ENCODE measurements at regions not wholly inside any gene's neighbourhood (a gene's known extent, or its start where the extent isn't known, plus 50 kb on each side); places are given as distances from the start of the nearest gene placed in this dataset.

- Mint-ChIP-seq H3K4me1 (no peaks in the 10 kb centered on the region), H3K36me3 (ENCODE audit: low read depth) (no peaks in the 10 kb centered on the region), H3K4me3 (no peak overlapping the region), H3K27me3 (no peaks in the 10 kb centered on the region), H3K27ac (no peak overlapping the region), H3K9me3 (peaks cover 2% of the 10 kb centered on the region)
- ATAC-seq (ENCODE audit: low read depth) (no peak), DNase-seq (no peak)
- POLR2A ChIA-PET: no interaction called here
- CTCF ChIA-PET: no interaction called here
- intact Hi-C loops (cut with micrococcal nuclease): no loop called here
- TF ChIP-seq CTCF (IDR thresholded peaks at IDR 0.05): no peak
Observed at GRCh38 chr5:104372376-104372775, 809.8 kb upstream of the NUDT12 start.

- no peak for DNase-seq
- ChIA-PET CTCF (no interaction called here), POLR2A (no interaction called here)
- Mint-ChIP-seq H3K36me3 (ENCODE audit: low read depth) (no peaks in the 10 kb centered on the region), H3K4me1 (no peaks in the 10 kb centered on the region), H3K4me3 (no peak overlapping the region), H3K9me3 (peaks cover 2% of the 10 kb centered on the region), H3K27ac (no peak overlapping the region), H3K27me3 (no peaks in the 10 kb centered on the region)
- no peak for ATAC-seq (ENCODE audit: low read depth)
- no peak for TF ChIP-seq CTCF (IDR thresholded peaks at IDR 0.05)
- intact Hi-C loops (cut with micrococcal nuclease): no loop called here
Observed at GRCh38 chr5:104370523-104370922, 807.9 kb upstream of the NUDT12 start.

- Mint-ChIP-seq H3K9me3 (no peaks in the 10 kb centered on the region), H3K27me3 (no peaks in the 10 kb centered on the region), H3K4me3 (no peak overlapping the region), H3K27ac (no peak overlapping the region), H3K36me3 (ENCODE audit: low read depth) (no peaks in the 10 kb centered on the region), H3K4me1 (no peaks in the 10 kb centered on the region)
- ChIA-PET CTCF (no interaction called here), POLR2A (no interaction called here)
- intact Hi-C loops (cut with micrococcal nuclease): no loop called here
- no peak for ATAC-seq (ENCODE audit: low read depth)
- no peak for TF ChIP-seq CTCF (IDR thresholded peaks at IDR 0.05)
- DNase-seq: no peak
Observed at GRCh38 chr5:104367978-104368377, 805.4 kb upstream of the NUDT12 start.

GRCh38 chr5:104363567-104363966 lies 801.0 kb upstream of the NUDT12 start:
- POLR2A ChIA-PET: no interaction called here
- Mint-ChIP-seq H3K36me3 (ENCODE audit: low read depth) (no peaks in the 10 kb centered on the region), H3K9me3 (no peaks in the 10 kb centered on the region), H3K27ac (no peak overlapping the region), H3K27me3 (no peaks in the 10 kb centered on the region), H3K4me3 (no peak overlapping the region), H3K4me1 (no peaks in the 10 kb centered on the region)
- DNase-seq: no peak
- intact Hi-C loops (cut with micrococcal nuclease): no loop called here
- CTCF ChIA-PET: no interaction called here
- TF ChIP-seq CTCF (IDR thresholded peaks at IDR 0.05): no peak
- no peak for ATAC-seq (ENCODE audit: low read depth)

GRCh38 chr5:104361932-104362331 lies 799.3 kb upstream of the NUDT12 start:
- intact Hi-C loops (cut with micrococcal nuclease): no loop called here
- H3K27me3 Mint-ChIP-seq: no peaks in the 10 kb centered on the region
- ChIA-PET POLR2A (no interaction called here), CTCF (no interaction called here)
- no peak for TF ChIP-seq CTCF (IDR thresholded peaks at IDR 0.05)
- H3K27ac Mint-ChIP-seq: no peak overlapping the region
- no peak overlapping the region for H3K4me3 Mint-ChIP-seq
- no peaks in the 10 kb centered on the region for H3K36me3 Mint-ChIP-seq (ENCODE audit: low read depth)
- no peaks in the 10 kb centered on the region for H3K4me1 Mint-ChIP-seq
- DNase-seq (no peak), ATAC-seq (ENCODE audit: low read depth) (no peak)
- no peaks in the 10 kb centered on the region for H3K9me3 Mint-ChIP-seq

Data from activated B cell treated with CpG ODN at 0.5 μM for 24 hours (primary cell).